ENCODE measurements at regions not wholly inside any gene's neighbourhood (a gene's known extent, or its start where the extent isn't known, plus 50 kb on each side); places are given as distances from the start of the nearest gene placed in this dataset.
"Not testable (repeated sequence)": the region's sequence is repeated elsewhere in the genome, so short reads cannot be mapped to it uniquely, and the experiment has no call there.

GRCh38 chr2:145914716-145915115, 1394.8 kb upstream of the ZEB2 start:
- no peak for DNase-seq (ENCODE audit: low read depth)

- no peak for DNase-seq (ENCODE audit: low read depth)
Observed at GRCh38 chr2:145910416-145910815, 1390.5 kb upstream of the ZEB2 start.

- no peak for DNase-seq (ENCODE audit: low read depth)
Observed at GRCh38 chr2:145909766-145910165, 1389.8 kb upstream of the ZEB2 start.

GRCh38 chr2:145909175-145909755, 1389.3 kb upstream of the ZEB2 start:
- DNase-seq (ENCODE audit: low read depth), result no peak

- no peak for DNase-seq (ENCODE audit: low read depth)
Observed at GRCh38 chr2:145906354-145906753, 1386.4 kb upstream of the ZEB2 start.

- no peak for DNase-seq (ENCODE audit: low read depth)
Observed at GRCh38 chr2:145905371-145905770, 1385.5 kb upstream of the ZEB2 start.

GRCh38 chr2:145897151-145897550, 1377.2 kb upstream of the ZEB2 start:
- no peak for DNase-seq (ENCODE audit: low read depth)

- no peak for DNase-seq (ENCODE audit: low read depth)
Observed at GRCh38 chr2:145887915-145888314, 1368.0 kb upstream of the ZEB2 start.

GRCh38 chr2:145880997-145881396, 1361.1 kb upstream of the ZEB2 start:
- DNase-seq (ENCODE audit: low read depth), result not testable (repeated sequence)

- DNase-seq (ENCODE audit: low read depth), result no peak
Observed at GRCh38 chr2:145875016-145875415, 1355.1 kb upstream of the ZEB2 start.

GRCh38 chr2:145874466-145874865, 1354.5 kb upstream of the ZEB2 start:
- peak; percentile 9 for DNase-seq (ENCODE audit: low read depth)

- DNase-seq (ENCODE audit: low read depth), result no peak
Observed at GRCh38 chr2:145864501-145864900, 1344.6 kb upstream of the ZEB2 start.

GRCh38 chr2:145861940-145862339, 1342.0 kb upstream of the ZEB2 start:
- no peak for DNase-seq (ENCODE audit: low read depth)

- no peak for DNase-seq (ENCODE audit: low read depth)
Observed at GRCh38 chr2:145860083-145860482, 1340.2 kb upstream of the ZEB2 start.

GRCh38 chr2:145855142-145855541, 1335.2 kb upstream of the ZEB2 start:
- no peak for DNase-seq (ENCODE audit: low read depth)

GRCh38 chr2:145854039-145854755, 1334.3 kb upstream of the ZEB2 start:
- DNase-seq (ENCODE audit: low read depth), result no peak

GRCh38 chr2:145851730-145852129, 1331.8 kb upstream of the ZEB2 start:
- DNase-seq (ENCODE audit: low read depth), result no peak

GRCh38 chr2:145849466-145849865, 1329.5 kb upstream of the ZEB2 start:
- no peak for DNase-seq (ENCODE audit: low read depth)

- DNase-seq (ENCODE audit: low read depth), result no peak
Observed at GRCh38 chr2:145846982-145847381, 1327.1 kb upstream of the ZEB2 start.

- no peak for DNase-seq (ENCODE audit: low read depth)
Observed at GRCh38 chr2:145845923-145846322, 1326.0 kb upstream of the ZEB2 start.

GRCh38 chr2:145845207-145845894, 1325.4 kb upstream of the ZEB2 start:
- no peak for DNase-seq (ENCODE audit: low read depth)

- DNase-seq (ENCODE audit: low read depth), result no peak
Observed at GRCh38 chr2:145841973-145842372, 1322.1 kb upstream of the ZEB2 start.

- DNase-seq (ENCODE audit: low read depth), result no peak
Observed at GRCh38 chr2:145836986-145837385, 1317.1 kb upstream of the ZEB2 start.
